MM.1S (cell line): ENCODE measurements at regions not wholly inside any gene's neighbourhood (a gene's known extent, or its start where the extent isn't known, plus 50 kb on each side); places are given as distances from the start of the nearest gene placed in this dataset.

ENCODE experiments used
- DNase-seq: peaks from one replicate; pipeline ENCODE4 v3.0.0-alpha.2; 2015
- H2AFZ ChIP-seq: fragments of 300-600 bp; sonication (generic); 2 replicates; pipeline ENCODE4 v1.6.0; 2016; ENCODE audit warnings: antibody characterized with exemption, low read length
- H3F3A ChIP-seq: fragments of 300-600 bp; sonication (generic); 2 replicates; pipeline ENCODE4 v1.6.1; 2016; ENCODE audit warnings: mild to moderate bottlenecking, antibody characterized with exemption, low read length, moderate library complexity, mixed read lengths; ENCODE audit not compliant: insufficient read depth
- H3K27ac ChIP-seq: fragments of 300-600 bp; sonication (generic); 2 replicates; pipeline ENCODE4 v1.5.1; 2016; ENCODE audit warnings: mild to moderate bottlenecking, low read length
- H3K27me3 ChIP-seq: fragments of 300-600 bp; sonication (generic); replicated peaks from 2 replicates; pipeline ENCODE4 v1.6.0; 2016; ENCODE audit warnings: low read length; ENCODE audit not compliant: insufficient read depth
- H3K36me3 ChIP-seq: fragments of 300-600 bp; sonication (generic); replicated peaks from 2 replicates; pipeline ENCODE4 v1.6.1; 2016; ENCODE audit warnings: mild to moderate bottlenecking, low read length, mixed read lengths; ENCODE audit not compliant: insufficient read depth
- H3K4me1 ChIP-seq: fragments of 300-600 bp; sonication (generic); 2 replicates; pipeline ENCODE4 v1.6.1; 2016; ENCODE audit warnings: low read length, mixed read lengths
- H3K4me2 ChIP-seq: fragments of 300-600 bp; sonication (generic); 2 replicates; pipeline ENCODE4 v1.6.0; 2016; ENCODE audit warnings: low read depth, low read length
- H3K4me3 ChIP-seq: fragments of 300-600 bp; sonication (generic); 2 replicates; pipeline ENCODE4 v1.5.1; 2016; ENCODE audit warnings: low read length, mixed read lengths
- H3K79me2 ChIP-seq: fragments of 300-600 bp; sonication (generic); 2 replicates; pipeline ENCODE4 v1.6.1; 2016; ENCODE audit warnings: mixed run types, low read length, mixed read lengths
- H3K9ac ChIP-seq: fragments of 300-600 bp; sonication (generic); 2 replicates; pipeline ENCODE4 v1.6.1; 2016; ENCODE audit warnings: low read length, mixed read lengths
- H3K9me2 ChIP-seq: fragments of 300-600 bp; sonication (generic); replicated peaks from 2 replicates; pipeline ENCODE4 v1.6.1; 2016; ENCODE audit warnings: mild to moderate bottlenecking, low read length, mixed read lengths; ENCODE audit not compliant: insufficient read depth
- H3K9me3 ChIP-seq: fragments of 300-600 bp; sonication (generic); replicated peaks from 2 replicates; pipeline ENCODE4 v1.6.1; 2016; ENCODE audit warnings: mild to moderate bottlenecking, low read length, mixed read lengths; ENCODE audit not compliant: insufficient read depth
- H4K20me1 ChIP-seq: fragments of 300-600 bp; sonication (generic); 2 replicates; pipeline ENCODE4 v1.6.1; 2016; ENCODE audit warnings: mild to moderate bottlenecking, low read length, moderate library complexity, mixed read lengths; ENCODE audit not compliant: insufficient read depth
- EZH2 ChIP-seq: fragments of 300-600 bp; sonication (generic); optimal IDR thresholded peaks from 2 replicates; pipeline ENCODE3; 2017; ENCODE audit warnings: low read depth, mild to moderate bottlenecking, antibody characterized with exemption, low read length, mixed read lengths
- EZH2phosphoT487 ChIP-seq: fragments of 300-600 bp; sonication (generic); IDR thresholded peaks from 2 replicates; pipeline ENCODE4 v1.6.1; 2018; ENCODE audit warnings: antibody characterized with exemption, low read length
- TF ChIP-seq, protein P1 (sequence below): fragments of 300-600 bp; sonication (generic); IDR thresholded peaks from 2 replicates; pipeline ENCODE4 v1.5.1; 2016; ENCODE audit warnings: antibody characterized with exemption, low read length, mixed read lengths

DNA sequence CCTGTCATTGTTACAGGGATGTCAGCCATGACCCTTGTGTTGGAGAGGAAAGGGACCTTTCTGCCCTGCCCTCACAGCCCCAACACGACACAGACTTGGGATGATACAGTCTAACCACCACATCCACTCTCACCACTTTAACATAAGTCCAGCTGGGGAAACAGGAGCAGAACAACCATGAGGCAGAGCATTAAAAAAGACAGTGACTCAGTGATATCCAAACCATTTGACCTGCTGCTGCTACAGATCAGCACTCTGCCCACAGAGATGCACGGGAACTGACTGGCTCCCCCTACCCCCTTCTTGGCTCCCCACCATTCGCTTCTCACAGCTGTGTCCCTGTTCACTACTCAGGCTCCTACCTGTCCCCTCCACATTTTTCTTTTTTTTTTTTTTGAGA lies 458.6 kb downstream of the ZNF608 start:
- Histone ChIP-seq H3K9ac (no peak overlapping the region), H3K27ac (no peak overlapping the region), H3K9me2 (no peaks in the 10 kb centered on the region), H3K4me2 (no peak overlapping the region), H3K4me3 (no peak overlapping the region), H3K4me1 (no peaks in the 10 kb centered on the region), H3K79me2 (no peaks in the 10 kb centered on the region), H3F3A (no peaks in the 10 kb centered on the region), H4K20me1 (no peaks in the 10 kb centered on the region), H2AFZ (no peak overlapping the region), H3K36me3 (no peaks in the 10 kb centered on the region), H3K27me3 (no peaks in the 10 kb centered on the region), H3K9me3 (no peaks in the 10 kb centered on the region)
- no peak for DNase-seq
- no peak for TF ChIP-seq EZH2phosphoT487
- no peak for TF ChIP-seq EZH2
- TF ChIP-seq, protein P1, sequence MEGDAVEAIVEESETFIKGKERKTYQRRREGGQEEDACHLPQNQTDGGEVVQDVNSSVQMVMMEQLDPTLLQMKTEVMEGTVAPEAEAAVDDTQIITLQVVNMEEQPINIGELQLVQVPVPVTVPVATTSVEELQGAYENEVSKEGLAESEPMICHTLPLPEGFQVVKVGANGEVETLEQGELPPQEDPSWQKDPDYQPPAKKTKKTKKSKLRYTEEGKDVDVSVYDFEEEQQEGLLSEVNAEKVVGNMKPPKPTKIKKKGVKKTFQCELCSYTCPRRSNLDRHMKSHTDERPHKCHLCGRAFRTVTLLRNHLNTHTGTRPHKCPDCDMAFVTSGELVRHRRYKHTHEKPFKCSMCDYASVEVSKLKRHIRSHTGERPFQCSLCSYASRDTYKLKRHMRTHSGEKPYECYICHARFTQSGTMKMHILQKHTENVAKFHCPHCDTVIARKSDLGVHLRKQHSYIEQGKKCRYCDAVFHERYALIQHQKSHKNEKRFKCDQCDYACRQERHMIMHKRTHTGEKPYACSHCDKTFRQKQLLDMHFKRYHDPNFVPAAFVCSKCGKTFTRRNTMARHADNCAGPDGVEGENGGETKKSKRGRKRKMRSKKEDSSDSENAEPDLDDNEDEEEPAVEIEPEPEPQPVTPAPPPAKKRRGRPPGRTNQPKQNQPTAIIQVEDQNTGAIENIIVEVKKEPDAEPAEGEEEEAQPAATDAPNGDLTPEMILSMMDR = no peak

DNA sequence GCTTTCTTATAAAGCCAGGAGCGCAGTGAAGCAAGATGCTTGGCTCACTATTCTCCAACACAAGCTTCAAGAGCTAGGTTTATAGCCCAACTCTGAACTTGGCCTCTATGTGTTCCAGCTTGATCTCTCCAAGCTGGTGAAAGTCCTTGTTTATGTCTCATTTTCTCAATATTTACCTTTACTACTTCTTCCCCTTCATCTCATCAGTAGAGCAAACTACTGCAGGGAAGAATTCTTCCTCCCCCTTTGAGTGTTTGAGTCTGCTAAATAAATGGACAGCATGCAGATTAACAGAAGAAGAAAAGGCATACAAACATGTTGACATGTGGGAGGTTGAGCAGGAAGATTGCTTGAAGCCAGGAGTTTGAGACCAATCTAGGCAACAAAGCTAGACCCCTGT lies 460.7 kb downstream of the ZNF608 start:
- DNase-seq = no peak

DNA sequence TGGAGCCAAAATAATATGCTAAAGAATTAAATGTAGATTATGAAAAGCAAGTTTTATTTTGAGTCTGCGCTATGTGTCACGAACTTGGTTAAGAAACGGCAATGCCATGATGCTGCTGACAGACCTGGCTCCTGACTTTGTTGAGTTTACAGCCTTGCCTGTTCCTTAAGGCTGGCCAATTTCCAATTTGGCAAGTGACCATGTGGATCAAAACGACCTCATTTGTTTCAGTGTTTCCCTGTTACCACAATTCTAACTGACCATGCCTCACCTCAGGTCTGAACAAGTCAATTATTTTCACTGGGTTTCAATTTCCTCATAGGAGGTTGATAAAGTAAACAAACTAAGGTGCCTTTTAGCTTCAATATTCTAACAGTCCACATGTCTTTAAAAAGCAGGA lies 461.4 kb downstream of the ZNF608 start:
- no peak overlapping the region for H3K4me3 ChIP-seq
- no peaks in the 10 kb centered on the region for H3K27me3 ChIP-seq
- no peaks in the 10 kb centered on the region for H3K9me3 ChIP-seq
- H3F3A ChIP-seq = no peaks in the 10 kb centered on the region
- no peaks in the 10 kb centered on the region for H3K36me3 ChIP-seq
- H4K20me1 ChIP-seq = no peaks in the 10 kb centered on the region
- no peak for DNase-seq
- no peak overlapping the region for H3K27ac ChIP-seq
- H3K79me2 ChIP-seq = no peaks in the 10 kb centered on the region
- no peak overlapping the region for H3K9ac ChIP-seq
- H2AFZ ChIP-seq = no peak overlapping the region
- no peak overlapping the region for H3K4me2 ChIP-seq
- no peaks in the 10 kb centered on the region for H3K4me1 ChIP-seq
- no peaks in the 10 kb centered on the region for H3K9me2 ChIP-seq
- TF ChIP-seq EZH2 = no peak
- TF ChIP-seq, protein P1 = no peak
- no peak for TF ChIP-seq EZH2phosphoT487

More for the DNA sequence above, 460.7 kb downstream of the ZNF608 start:
- TF ChIP-seq, protein P1 = no peak
- TF ChIP-seq EZH2 (no peak), EZH2phosphoT487 (no peak)
- no peak overlapping the region for H3K9ac ChIP-seq
- no peaks in the 10 kb centered on the region for H4K20me1 ChIP-seq
- no peaks in the 10 kb centered on the region for H3K9me2 ChIP-seq
- H3K9me3 ChIP-seq = no peaks in the 10 kb centered on the region
- H3K27me3 ChIP-seq = no peaks in the 10 kb centered on the region
- no peaks in the 10 kb centered on the region for H3K36me3 ChIP-seq
- H2AFZ ChIP-seq = no peak overlapping the region
- no peaks in the 10 kb centered on the region for H3F3A ChIP-seq
- H3K4me2 ChIP-seq = no peak overlapping the region
- H3K4me3 ChIP-seq = no peak overlapping the region
- no peaks in the 10 kb centered on the region for H3K79me2 ChIP-seq
- no peak overlapping the region for H3K27ac ChIP-seq
- no peaks in the 10 kb centered on the region for H3K4me1 ChIP-seq

DNA sequence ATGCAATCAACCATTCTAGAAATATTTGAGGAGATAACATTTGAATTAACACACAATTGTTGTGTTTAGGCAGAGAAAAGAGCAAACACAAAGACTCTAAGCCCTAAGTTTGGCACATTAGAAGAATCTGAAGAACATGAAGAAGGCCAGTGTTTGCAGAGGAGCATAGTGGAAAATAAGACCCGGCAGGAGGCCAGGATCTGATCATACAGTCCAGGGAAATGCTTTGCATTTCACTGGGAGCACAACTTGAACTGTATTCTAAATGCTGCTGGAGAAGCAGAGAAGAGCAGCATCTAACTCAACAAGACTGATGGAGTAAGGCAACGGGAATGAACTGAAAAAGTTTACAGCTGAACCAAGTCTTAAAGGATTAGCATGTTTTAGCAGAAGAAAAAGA lies 463.4 kb downstream of the ZNF608 start:
- H3K36me3 ChIP-seq = no peaks in the 10 kb centered on the region
- no peaks in the 10 kb centered on the region for H4K20me1 ChIP-seq
- H3K79me2 ChIP-seq = no peaks in the 10 kb centered on the region
- DNase-seq = no peak
- H3K4me1 ChIP-seq = no peaks in the 10 kb centered on the region
- H3K9me2 ChIP-seq = no peaks in the 10 kb centered on the region
- no peak overlapping the region for H3K9ac ChIP-seq
- H3K27ac ChIP-seq = no peak overlapping the region
- H3K4me2 ChIP-seq = no peak overlapping the region
- H3F3A ChIP-seq = no peaks in the 10 kb centered on the region
- no peaks in the 10 kb centered on the region for H3K27me3 ChIP-seq
- H3K4me3 ChIP-seq = no peak overlapping the region
- TF ChIP-seq EZH2 (no peak), EZH2phosphoT487 (no peak)
- TF ChIP-seq, protein P1 = no peak
- H3K9me3 ChIP-seq = no peaks in the 10 kb centered on the region
- H2AFZ ChIP-seq = no peak overlapping the region
